ENCODE measurements at regions not wholly inside any gene's neighbourhood (a gene's known extent, or its start where the extent isn't known, plus 50 kb on each side); places are given as distances from the start of the nearest gene placed in this dataset.
"Not testable (repeated sequence)": the region's sequence is repeated elsewhere in the genome, so short reads cannot be mapped to it uniquely, and the experiment has no call there.

- no peak for DNase-seq (ENCODE audit: low spot score)
Observed at GRCh38 chr3:28033059-28033784, 208.2 kb upstream of the CMC1 start.

GRCh38 chr3:28036599-28037575, 204.5 kb upstream of the CMC1 start:
- no peak for DNase-seq (ENCODE audit: low spot score)

- no peak for DNase-seq (ENCODE audit: low spot score)
Observed at GRCh38 chr3:28039234-28039633, 202.2 kb upstream of the CMC1 start.

GRCh38 chr3:28039829-28040228, 201.6 kb upstream of the CMC1 start:
- DNase-seq (ENCODE audit: low spot score) = no peak

GRCh38 chr3:28042095-28042635, 199.3 kb upstream of the CMC1 start:
- DNase-seq (ENCODE audit: low spot score) = no peak

- no peak for DNase-seq (ENCODE audit: low spot score)
Observed at GRCh38 chr3:28042707-28043106, 198.7 kb upstream of the CMC1 start.

- DNase-seq (ENCODE audit: low spot score) = no peak
Observed at GRCh38 chr3:28050120-28050519, 191.3 kb upstream of the CMC1 start.

- DNase-seq (ENCODE audit: low spot score) = peak; percentile 58
Observed at GRCh38 chr3:28050885-28051284, 190.5 kb upstream of the CMC1 start.

GRCh38 chr3:28053759-28054158, 187.7 kb upstream of the CMC1 start:
- DNase-seq (ENCODE audit: low spot score) = no peak

GRCh38 chr3:28056806-28057205, 184.6 kb upstream of the CMC1 start:
- no peak for DNase-seq (ENCODE audit: low spot score)

- DNase-seq (ENCODE audit: low spot score) = no peak
Observed at GRCh38 chr3:28057539-28057938, 183.9 kb upstream of the CMC1 start.

GRCh38 chr3:28059199-28059598, 182.2 kb upstream of the CMC1 start:
- DNase-seq (ENCODE audit: low spot score) = not testable (repeated sequence)

GRCh38 chr3:28066020-28066419, 175.4 kb upstream of the CMC1 start:
- DNase-seq (ENCODE audit: low spot score) = no peak

GRCh38 chr3:28067014-28067413, 174.4 kb upstream of the CMC1 start:
- DNase-seq (ENCODE audit: low spot score) = no peak

- DNase-seq (ENCODE audit: low spot score) = no peak
Observed at GRCh38 chr3:28068342-28068741, 173.1 kb upstream of the CMC1 start.

GRCh38 chr3:28069438-28069837, 172.0 kb upstream of the CMC1 start:
- DNase-seq (ENCODE audit: low spot score) = no peak

GRCh38 chr3:28076246-28076645, 165.2 kb upstream of the CMC1 start:
- no peak for DNase-seq (ENCODE audit: low spot score)

- DNase-seq (ENCODE audit: low spot score) = peak; percentile 12
Observed at GRCh38 chr3:28077572-28077971, 163.8 kb upstream of the CMC1 start.

GRCh38 chr3:28078536-28078935, 162.9 kb upstream of the CMC1 start:
- no peak for DNase-seq (ENCODE audit: low spot score)

GRCh38 chr3:28080716-28081115, 160.7 kb upstream of the CMC1 start:
- no peak for DNase-seq (ENCODE audit: low spot score)

- no peak for DNase-seq (ENCODE audit: low spot score)
Observed at GRCh38 chr3:28081533-28081947, 159.9 kb upstream of the CMC1 start.

GRCh38 chr3:28087591-28087990, 153.8 kb upstream of the CMC1 start:
- DNase-seq (ENCODE audit: low spot score) = no peak
